ENCODE measurements at regions not wholly inside any gene's neighbourhood (a gene's known extent, or its start where the extent isn't known, plus 50 kb on each side); places are given as distances from the start of the nearest gene placed in this dataset.

DNA sequence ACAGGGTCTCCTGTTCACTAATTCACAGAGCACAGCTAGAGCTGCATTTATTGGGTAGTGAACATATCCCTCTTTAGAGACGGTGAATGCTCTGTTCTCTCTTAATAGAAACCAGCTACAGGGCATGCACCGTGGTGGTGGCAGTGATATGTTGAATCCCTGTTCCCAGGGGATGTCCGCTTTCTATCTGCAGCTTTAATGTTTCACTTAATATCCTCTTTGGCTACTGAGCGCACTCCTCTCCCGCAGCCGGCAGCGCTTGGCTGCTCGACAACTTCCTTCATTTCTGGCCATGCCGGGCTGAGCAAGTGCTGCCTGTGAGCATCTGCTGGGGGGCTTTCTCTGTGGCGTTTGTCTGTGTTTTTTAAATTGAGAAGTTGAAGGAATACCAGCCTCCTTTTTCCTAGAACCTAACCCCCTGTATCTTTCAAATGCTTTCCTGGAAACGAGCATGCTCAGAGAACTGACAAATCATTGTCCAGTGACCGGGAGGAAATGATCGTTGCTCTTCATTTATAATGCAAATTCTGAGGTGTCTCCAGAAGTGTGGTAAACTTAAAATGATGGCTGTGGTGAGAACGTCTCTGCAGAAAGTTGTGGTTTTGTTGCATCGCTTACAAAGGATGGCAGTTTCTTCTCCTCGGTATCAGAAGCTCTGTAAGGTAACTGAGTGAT is 297.9 kb downstream of the UTRN start:
- DNase-seq: no peak

- DNase-seq: no peak
Measured at GRCh38 chr6:144583614-144583954, 298.4 kb downstream of the UTRN start.

- no peak for DNase-seq
Measured at GRCh38 chr6:144585217-144585814, 300.2 kb downstream of the UTRN start.

DNA sequence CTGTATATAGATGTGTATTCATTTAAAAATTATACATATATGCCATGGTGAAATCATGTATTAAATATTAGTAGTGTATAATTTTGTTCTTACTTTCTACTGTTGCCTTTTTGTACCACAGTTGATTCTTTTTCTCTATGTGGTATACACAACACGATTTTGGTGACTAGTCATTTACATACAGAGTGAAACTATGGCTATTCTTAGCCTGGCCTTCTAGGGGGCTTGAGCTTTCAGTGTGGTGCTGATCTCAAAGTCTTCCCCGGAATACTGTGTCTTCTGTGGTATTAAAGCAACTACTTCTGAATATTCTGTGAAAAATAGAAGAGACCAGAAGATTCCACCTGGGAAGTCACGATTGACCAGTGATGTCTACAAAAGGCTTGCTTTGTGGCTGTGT is 301.9 kb downstream of the UTRN start:
- DNase-seq: no peak

DNA sequence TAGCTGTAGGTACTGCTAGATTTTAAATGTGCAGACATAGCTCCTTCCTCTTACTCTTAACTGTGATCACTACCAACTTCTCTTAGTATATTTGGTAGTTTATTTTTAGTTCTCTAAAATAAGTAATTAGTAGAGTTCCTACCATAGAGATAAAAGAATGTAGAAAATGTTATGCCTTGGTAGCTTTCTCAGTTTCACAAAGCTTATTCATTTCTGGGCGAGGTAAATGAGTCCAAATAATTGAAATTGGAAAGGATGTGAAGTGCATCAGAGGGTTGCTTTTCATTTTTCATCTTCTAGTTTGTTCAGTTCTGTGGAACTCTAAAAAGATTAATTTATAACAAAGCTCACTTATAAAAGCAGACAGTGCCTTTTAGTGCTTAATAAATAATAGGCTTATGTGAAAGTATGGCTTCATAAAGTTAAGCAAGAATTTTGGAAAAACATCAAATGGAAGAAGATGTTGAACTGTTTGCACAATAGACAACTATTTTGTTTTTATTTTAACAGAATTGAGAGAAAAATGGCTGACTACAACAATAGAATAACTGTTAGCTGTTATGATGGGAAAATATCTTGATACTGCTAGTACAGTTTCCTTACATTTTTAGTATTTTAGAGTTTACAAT is 303.7 kb downstream of the UTRN start:
- no peak for DNase-seq

DNA sequence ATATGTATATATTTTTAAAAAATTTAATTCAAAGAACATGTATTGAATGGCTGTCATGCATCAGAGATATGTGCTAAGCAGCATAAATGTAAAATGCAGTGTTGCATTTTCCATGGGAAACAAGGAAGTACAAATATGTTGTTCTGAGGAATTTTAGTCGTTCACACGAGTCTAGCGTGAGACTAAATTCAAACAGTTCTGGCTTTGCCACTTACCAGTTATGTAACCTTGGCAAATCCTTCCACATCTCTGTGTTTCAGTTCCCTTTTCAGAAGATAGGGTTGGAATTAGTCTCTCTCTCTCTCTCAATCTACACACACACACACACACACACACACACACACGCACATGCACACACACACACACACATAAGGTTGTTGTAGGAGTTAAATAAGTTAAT is 305.4 kb downstream of the UTRN start:
- DNase-seq: no peak

- no peak for DNase-seq
Measured at GRCh38 chr6:144593392-144593791, 308.3 kb downstream of the UTRN start.

- no peak for DNase-seq
Measured at GRCh38 chr6:144594585-144594984, 309.4 kb downstream of the UTRN start.

GRCh38 chr6:144595266-144595665 is 310.1 kb downstream of the UTRN start:
- DNase-seq: no peak

DNA sequence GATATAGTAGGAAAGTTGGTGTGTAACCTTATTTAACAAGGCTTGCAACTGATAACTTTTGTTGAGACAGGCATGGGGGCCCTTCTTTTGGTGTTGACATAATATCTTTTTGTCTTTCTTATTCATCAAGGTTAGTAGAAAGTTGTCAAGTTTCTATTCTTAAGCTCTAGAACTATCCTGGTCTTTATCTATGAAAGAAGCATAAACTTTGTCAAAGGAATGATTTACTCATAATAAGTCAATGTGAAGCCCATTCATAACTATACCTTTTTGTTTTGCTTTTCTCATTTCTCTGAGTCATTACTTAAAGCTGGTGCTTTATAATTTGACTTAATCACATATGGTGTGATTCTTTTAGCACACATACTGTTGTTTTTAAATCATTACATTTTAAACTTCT is 312.4 kb downstream of the UTRN start:
- DNase-seq: no peak

DNA sequence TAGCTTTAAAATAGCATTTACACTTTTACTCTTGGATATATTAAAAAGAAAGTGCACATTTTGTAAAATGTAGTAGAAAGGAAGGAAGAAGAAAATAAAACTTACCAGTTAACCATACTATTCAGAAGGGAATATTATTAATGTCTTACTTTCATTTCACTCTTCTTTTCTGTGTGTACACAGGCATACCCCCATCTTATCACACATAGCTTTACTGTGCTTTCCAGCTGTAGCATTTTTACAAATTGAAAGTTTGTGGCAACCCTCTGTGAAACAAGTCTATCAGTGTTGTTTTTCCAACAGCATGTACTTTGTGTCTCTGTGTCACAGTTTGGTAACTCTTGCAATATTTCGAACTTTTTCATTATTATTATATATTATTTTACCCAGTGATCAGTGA is 314.5 kb downstream of the UTRN start:
- DNase-seq: no peak

DNA sequence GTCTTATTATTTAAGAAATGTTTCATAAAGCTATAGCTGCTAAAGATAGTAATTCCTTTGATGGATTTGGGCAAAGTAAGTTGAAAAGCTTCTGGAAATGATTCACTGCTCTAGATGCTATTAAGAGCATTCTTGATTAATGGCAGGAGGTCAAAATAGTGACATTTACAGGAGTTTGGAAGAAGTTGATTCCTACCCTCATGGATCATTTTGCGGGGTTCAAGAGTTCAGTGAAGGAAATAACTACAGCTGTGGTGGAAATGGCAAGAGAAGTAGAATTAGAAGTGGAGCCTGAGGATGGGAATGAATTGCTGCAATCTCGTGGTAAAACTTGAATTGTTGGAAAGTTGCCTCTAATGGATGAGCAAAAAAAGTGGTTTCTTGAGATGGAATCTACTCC is 316.1 kb downstream of the UTRN start:
- no peak for DNase-seq

DNA sequence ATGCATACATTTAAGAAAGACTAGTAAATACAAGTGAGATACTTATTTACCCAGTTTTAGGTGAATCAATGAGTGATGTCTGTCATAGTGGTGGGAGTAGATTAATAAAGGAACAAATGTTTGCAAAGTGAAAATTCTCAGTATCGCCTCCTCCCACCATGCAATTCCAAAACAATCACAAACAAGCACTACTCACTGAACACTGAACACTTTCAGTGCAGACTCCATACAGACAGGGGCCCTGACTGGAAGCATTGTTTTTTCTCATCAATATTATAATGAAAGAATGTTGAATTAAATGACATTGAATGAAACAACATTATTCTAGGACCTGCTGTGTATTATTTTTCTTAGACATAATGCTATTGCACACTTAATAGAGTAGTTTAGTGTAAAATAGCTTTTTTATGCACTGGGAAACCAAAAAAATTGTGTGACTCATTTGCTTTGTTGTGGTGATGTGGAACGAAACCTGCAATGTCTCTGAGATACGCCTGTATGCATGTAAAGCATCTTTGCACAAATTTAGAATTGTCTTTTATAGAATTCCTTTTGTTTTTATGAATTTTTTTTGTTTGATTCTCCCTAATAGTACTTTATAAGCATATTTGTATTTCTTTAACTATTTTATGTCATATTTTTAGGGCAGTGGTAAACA is 317.5 kb downstream of the UTRN start:
- DNase-seq: no peak

GRCh38 chr6:144606083-144606482 is 320.9 kb downstream of the UTRN start:
- DNase-seq: no peak

DNA sequence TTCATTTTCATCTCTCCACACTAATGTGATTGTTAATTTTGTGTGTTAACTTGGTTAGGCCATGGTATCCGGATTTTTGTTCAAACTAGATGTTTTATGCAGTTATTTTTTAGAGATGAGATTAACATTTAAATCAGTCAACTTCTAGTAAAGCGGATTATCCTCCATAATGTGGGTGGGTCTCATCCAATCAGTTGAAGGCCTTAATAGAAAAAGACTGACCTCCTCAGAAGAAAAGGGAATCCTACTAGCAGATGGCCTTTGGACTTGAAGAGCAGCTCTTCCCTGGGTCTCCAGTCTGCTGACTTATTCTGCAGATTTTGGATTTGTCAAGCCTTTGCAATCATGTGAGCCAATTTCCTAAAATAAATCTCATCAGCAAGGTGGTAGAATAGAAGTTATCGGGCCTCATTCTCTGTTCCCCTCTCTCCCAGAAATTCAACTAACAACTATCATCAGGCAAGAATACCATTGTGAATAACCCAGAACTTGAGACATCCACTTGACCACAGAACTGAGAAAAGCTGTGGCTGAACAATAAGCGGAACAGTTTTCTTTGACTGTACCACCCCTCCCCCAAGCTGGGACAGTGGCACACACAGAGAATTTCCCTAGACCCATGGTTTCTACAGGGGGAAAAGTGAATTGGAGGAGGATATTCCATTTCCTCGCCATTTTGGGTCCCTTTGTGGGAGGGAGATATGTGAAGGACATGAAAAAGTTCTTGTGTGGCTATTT is 323.0 kb downstream of the UTRN start:
- DNase-seq: no peak

GRCh38 chr6:144612811-144613210 is 327.7 kb downstream of the UTRN start:
- DNase-seq: no peak

DNA sequence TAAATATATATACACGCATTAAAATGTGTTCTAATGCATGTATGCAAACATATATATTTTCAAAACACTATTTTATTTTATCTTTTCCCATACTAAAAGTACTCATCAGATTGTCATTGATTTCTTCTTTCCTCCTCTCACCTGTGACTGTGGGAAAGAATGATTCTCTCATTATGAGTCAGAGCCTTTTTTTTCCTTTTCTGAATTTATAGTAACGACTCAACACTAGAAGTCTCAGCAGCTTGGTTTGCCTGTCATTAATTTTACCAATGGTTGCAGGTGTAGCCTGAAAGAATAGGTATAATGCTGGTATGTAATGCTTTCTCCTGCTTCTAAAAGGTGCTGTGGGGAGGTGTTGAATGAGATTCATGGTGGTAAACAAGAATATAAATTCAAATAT is 328.7 kb downstream of the UTRN start:
- DNase-seq: no peak

DNA sequence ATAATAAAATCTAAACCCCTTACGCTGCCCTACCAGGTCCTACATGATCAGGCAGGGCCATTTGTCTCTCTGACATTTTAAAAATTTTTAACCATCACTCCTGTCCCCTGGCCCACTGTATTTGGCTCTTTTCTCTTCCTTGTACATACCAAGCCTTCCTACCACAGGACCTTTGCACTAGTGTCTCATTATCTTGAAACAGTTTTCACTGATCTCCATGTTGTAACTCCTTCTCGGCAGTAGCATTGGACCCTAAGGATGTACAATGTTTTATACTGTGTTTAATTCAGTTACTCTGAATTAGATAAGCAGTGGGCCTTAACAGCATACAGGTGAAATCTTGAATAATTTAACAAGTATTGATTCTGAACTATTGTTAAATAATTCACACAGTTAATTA is 330.7 kb downstream of the UTRN start:
- DNase-seq: no peak

DNA sequence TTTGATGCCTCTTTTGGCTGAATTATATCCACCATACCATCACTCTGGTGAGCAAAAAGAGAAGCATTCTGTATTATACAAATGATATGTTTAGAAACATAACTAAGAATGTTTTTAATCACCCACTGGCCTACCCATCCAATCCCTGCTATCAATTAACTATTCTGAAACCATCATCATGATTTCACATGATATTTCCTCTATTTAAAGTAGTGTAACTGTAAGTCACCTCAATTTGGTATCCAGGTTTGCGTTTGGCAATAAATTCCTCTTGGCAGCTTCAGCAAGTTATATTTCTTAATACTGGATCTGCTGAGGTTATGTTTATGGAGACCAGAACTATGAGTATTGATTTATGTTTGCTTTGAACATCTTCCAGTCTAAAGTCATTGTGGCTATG is 332.1 kb downstream of the UTRN start:
- DNase-seq: no peak

DNA sequence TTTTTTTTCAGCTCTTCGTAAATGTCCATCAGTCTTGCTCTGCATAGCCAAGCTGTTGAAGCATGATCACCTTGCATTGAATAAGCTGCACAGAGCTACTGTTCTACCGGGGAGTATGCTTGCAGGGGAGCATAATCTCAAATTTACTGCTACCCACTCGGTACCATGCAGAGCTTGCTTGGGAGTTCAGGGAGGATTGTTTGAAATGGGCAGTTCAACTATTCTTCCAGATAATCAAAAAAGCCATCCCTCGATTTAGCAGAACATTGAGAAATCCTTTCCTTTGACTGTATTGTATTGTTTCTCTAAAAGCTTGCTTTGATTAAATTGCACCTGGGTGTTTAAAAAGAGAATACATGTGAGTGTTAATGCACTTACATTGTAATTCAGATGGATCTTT is 332.6 kb downstream of the UTRN start:
- DNase-seq: no peak

DNA sequence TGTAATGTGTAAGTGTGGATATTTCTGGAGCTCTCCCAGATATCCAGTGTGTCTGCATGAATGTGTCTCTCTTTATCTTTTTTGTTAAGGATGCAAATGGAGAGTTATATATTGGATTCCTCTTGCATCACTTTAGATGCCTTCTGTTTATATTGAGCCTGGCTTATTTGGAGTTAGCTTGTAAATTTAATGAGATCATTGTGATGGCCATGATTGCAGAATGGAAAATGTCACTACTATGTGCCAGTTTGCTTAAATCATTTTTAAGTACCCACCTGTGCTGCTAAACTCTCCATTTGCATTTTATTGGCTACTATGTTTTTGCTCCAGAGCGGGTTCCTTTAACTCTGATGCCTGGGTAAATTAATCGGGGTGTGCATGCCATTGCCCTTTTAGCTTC is 334.8 kb downstream of the UTRN start:
- DNase-seq: no peak

DNA sequence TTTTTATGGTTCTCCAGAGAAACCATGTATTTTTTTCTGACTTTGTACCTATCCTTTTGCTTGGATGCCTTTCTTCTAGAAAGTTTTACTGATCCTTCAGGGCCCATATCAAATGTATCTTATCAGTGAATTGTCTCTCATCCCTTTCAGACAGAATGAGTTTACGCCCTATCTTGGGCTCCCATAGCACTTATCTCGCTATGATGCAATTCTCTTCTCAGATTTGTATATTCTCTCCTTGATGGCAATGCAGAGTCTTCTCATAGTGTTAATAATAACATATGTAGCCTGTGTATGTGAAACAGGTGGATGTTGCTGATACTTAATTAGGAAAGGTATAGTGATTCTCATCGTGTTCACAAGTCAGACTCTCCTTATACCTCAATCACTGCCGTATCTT is 336.2 kb downstream of the UTRN start:
- no peak for DNase-seq

DNA sequence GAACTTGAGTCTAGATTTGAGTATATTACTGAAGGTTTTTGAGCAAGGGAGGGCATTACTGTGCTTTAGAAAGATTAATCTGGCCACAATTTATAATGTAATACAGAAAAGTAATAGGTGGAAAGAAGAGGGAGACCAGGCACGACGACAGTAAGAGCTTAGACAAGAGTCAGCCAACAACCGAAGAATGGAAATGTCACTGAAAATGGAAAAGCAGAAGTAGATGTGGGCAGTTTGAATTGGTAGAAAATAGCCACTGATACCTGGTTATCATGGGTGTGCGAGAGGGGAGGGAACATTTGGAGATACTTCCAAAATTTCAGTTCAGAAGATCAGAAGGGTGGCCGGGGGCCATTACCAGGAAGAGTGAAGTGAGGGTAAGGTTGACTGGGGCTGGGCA is 339.1 kb downstream of the UTRN start:
- no peak for DNase-seq

DNA sequence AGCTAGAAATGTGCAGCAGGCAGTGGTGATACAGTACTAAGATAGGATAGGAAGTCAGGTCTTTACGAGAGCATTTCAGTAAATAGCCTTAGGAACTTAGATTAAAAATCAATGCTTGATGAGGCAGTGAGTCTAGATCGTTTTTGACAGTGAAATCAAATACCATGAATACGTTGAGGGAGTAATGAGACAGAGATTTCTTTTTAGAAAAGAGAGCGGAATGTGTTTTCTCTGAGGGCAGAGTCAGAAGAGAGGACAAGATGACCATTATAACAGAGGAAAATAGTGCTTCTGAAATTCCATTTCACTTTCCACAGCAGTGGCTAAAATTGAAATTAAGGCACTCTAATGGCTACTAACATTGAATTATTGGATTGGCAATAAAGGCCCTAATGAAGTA is 339.6 kb downstream of the UTRN start:
- no peak for DNase-seq

Measured in GOT3 (cell line).